ENCODE measurements at regions not wholly inside any gene's neighbourhood (a gene's known extent, or its start where the extent isn't known, plus 50 kb on each side); places are given as distances from the start of the nearest gene placed in this dataset.

- TF ChIP-seq BCLAF1 (IDR thresholded peaks at IDR 0.05): no peak
- no peak for TF ChIP-seq SRF (IDR thresholded peaks at IDR 0.05; ENCODE audit: low read depth in 2 of 2, low read length in 2 of 2)
- no peak for TF ChIP-seq ATF3 (IDR thresholded peaks at IDR 0.05; ENCODE audit: borderline replicate concordance, extremely low read depth, low read depth, low read length)
- TF ChIP-seq TAF1 (IDR thresholded peaks at IDR 0.05; ENCODE audit: borderline replicate concordance, low read depth, low read length): no peak
- TF ChIP-seq MTA2 (IDR thresholded peaks at IDR 0.05; ENCODE audit: low read depth): no peak
Measured at GRCh38 chr5:74504463-74504862, 136.1 kb downstream of the ENC1 start (continued).

- no peak for ATAC-seq
- Histone ChIP-seq H3K79me2 (ENCODE audit: control insufficient read depth, insufficient read depth, low read length) (no peaks in the 10 kb centered on the region), H3K27me3 (replicated peaks in 1 of 2; ENCODE audit: control insufficient read depth in 2 of 2, insufficient read depth in 2 of 2, low read length in 1 of 2) (no peaks in the 10 kb centered on the region), H3K27ac (ENCODE audit: control insufficient read depth, insufficient read depth) (no peak overlapping the region), H3K36me3 (ENCODE audit: control insufficient read depth in 2 of 2, insufficient read depth in 2 of 2, low read length in 1 of 2) (no peaks in the 10 kb centered on the region), H3K4me1 (ENCODE audit: control insufficient read depth, insufficient read depth, low read length) (no peaks in the 10 kb centered on the region), H3K4me3 (no peak overlapping the region), H3K9ac (ENCODE audit: control insufficient read depth, insufficient read depth, low read length) (no peak overlapping the region), H4K20me1 (ENCODE audit: control insufficient read depth, insufficient read depth) (no peaks in the 10 kb centered on the region), H2AFZ (ENCODE audit: control insufficient read depth, low read depth, low read length) (no peak overlapping the region), H3K9me3 (replicated peaks; ENCODE audit: control insufficient read depth, insufficient read depth, low read length) (no peaks in the 10 kb centered on the region), H3K4me2 (ENCODE audit: control insufficient read depth, insufficient read depth) (no peak overlapping the region)
- in situ Hi-C loops (cut with MboI) (no loop called here), intact Hi-C loops (cut with micrococcal nuclease; ENCODE audit: unreplicated experiment) (no loop called here)
- TF ChIP-seq RBBP5 (conservative IDR thresholded peaks at IDR 0.05) (no peak), YY1 (IDR thresholded peaks at IDR 0.05; ENCODE audit: low read depth, low read length) (no peak), ZNF207 (IDR thresholded peaks at IDR 0.05; ENCODE audit: borderline replicate concordance) (no peak), KDM1A (IDR thresholded peaks at IDR 0.05; ENCODE audit: borderline replicate concordance) (no peak), ZZZ3 (IDR thresholded peaks at IDR 0.05; ENCODE audit: control insufficient read depth, insufficient read length, low read depth) (no peak), ZBTB11 (CRISPR knock-in tag; IDR thresholded peaks at IDR 0.05) (no peak), CREB1 (IDR thresholded peaks at IDR 0.05; ENCODE audit: low read depth) (no peak), PBX3 (IDR thresholded peaks at IDR 0.05; ENCODE audit: insufficient replicate concordance, low read depth, low read length) (no peak), MTA2 (IDR thresholded peaks at IDR 0.05; ENCODE audit: low read depth) (no peak)
- no peak for FAIRE-seq
- ChIA-PET SMC1A (ENCODE audit: uncharacterized antibody, unreplicated experiment) (no interaction called here), POLR2A (no interaction called here), RAD21 (ENCODE audit: unreplicated experiment) (no interaction called here), CTCF (no interaction called here)
- BruUV-seq (replicated peaks): no TSS peak
- WGBS (ENCODE audit: insufficient coverage, insufficient replicate concordance, low lambda C conversion rate, missing lambda C conversion rate): 17% methylated on average over 3 of the region's 3 CpGs
- DNase-seq (ENCODE audit: low read depth, low spot score): no peak
Measured at GRCh38 chr5:74502479-74502950, 138.0 kb downstream of the ENC1 start.
